Epithelial cell of esophagus (primary cell): ENCODE measurements at regions not wholly inside any gene's neighbourhood (a gene's known extent, or its start where the extent isn't known, plus 50 kb on each side); places are given as distances from the start of the nearest gene placed in this dataset.

ENCODE experiments used
- DNase-seq: peaks from one replicate; pipeline ENCODE4 v3.0.0; 2010; ENCODE audit warnings: low read depth
- H3K4me3 ChIP-seq: 2 replicates; pipeline ENCODE4 v1.5.1; 2011; ENCODE audit warnings: mild to moderate bottlenecking, low read length, control low read depth
- CTCF ChIP-seq: IDR thresholded peaks from 2 replicates; pipeline ENCODE4 v1.5.1; 2011; ENCODE audit warnings: low read depth, mild to moderate bottlenecking, low read length, control low read depth, inconsistent platforms; ENCODE audit not compliant: insufficient read depth; ENCODE audit errors: missing control alignments

GRCh38 chr14:42555365-42555764 lies 948.7 kb downstream of the LRFN5 start:
- TF ChIP-seq CTCF = no peak
- no peak for DNase-seq
- no peak overlapping the region for H3K4me3 ChIP-seq

DNA sequence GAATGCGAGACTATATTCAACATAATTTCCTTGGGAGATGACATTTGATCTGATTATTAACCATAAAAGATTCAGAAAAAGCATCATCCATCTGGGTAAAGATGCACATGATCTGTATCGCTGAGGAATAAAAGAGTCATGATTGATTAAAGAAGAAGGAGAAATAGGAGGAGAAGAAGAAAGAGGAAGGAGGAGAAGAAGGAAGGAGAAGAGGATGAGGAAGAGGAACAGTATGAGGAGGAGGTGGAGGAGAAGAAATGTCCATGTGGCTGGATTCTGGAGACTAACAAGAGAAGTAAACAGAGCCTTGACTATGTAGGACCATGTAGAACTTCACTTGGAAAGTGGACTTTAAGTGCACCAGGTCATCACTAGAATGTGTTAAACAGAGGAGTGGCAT lies 947.4 kb downstream of the LRFN5 start:
- TF ChIP-seq CTCF = no peak
- no peak for DNase-seq
- no peak overlapping the region for H3K4me3 ChIP-seq

- no peak for TF ChIP-seq CTCF
- no peak for DNase-seq
- H3K4me3 ChIP-seq = no peak overlapping the region
Observed at GRCh38 chr14:42550310-42550709, 943.6 kb downstream of the LRFN5 start.

GRCh38 chr14:42548349-42548748 lies 941.7 kb downstream of the LRFN5 start:
- no peak for TF ChIP-seq CTCF
- no peak for DNase-seq
- no peak overlapping the region for H3K4me3 ChIP-seq

DNA sequence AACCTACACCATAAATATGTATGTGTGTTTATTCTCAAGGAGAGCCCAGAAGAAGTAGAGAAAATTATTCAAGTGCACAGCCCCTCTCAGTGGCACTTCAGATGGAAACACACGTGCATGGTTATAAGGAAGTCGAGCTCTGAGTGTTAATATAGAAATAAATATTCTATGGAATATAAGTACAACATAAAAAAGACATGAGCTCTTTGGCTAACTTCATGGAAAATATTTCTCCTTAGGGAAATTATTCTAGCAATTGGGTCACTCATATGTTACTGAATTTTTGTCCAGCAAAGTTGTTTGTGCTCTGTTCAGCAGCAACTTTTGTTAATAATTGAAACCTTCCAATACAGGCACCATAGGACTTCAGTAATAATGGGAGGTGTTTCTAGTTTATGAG lies 939.0 kb downstream of the LRFN5 start:
- TF ChIP-seq CTCF = no peak
- H3K4me3 ChIP-seq = no peak overlapping the region
- no peak for DNase-seq

DNA sequence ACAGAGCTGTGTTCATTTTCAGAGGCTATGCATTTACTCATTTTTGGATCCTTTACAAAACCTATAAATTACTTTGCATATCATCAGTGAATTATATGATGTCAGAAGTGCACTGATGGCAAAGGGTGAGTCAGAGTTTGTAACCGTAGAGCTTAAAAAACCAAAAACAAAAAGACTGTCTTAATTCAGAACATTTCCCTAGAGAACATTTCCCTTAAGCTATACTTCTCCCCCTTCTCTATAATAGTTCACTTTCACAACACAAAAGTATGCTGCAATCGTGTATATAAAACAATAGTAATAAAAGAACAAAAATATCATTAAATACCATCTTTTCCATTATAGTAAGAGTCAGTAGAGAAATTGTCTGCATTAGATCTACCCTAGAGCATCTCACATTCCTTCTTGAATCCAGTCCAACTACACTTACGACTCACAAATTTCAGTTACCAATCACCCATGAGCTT lies 934.9 kb downstream of the LRFN5 start:
- H3K4me3 ChIP-seq = no peak overlapping the region
- no peak for TF ChIP-seq CTCF
- no peak for DNase-seq

DNA sequence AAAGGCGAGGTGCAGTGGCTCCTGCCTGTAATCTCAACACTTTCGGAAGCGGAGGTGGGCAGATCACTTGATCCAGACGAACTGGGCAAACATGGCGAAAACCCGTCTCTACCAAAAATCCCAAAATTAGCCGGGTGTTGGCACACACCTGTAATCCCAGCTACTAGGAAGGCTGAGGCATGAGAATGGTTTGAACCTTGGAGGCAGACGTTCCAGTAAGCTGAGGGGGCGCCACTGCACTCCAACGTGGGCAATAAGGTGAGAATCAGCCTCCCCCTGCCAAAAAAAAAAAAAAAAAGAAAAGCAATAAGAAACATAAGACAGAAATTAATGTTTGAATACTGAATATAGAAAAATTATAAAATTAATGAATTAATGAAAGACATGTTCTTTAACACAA lies 928.7 kb downstream of the LRFN5 start:
- no peak overlapping the region for H3K4me3 ChIP-seq
- TF ChIP-seq CTCF = no peak
- no peak for DNase-seq
